ENCODE measurements at regions not wholly inside any gene's neighbourhood (a gene's known extent, or its start where the extent isn't known, plus 50 kb on each side); places are given as distances from the start of the nearest gene placed in this dataset.

DNA sequence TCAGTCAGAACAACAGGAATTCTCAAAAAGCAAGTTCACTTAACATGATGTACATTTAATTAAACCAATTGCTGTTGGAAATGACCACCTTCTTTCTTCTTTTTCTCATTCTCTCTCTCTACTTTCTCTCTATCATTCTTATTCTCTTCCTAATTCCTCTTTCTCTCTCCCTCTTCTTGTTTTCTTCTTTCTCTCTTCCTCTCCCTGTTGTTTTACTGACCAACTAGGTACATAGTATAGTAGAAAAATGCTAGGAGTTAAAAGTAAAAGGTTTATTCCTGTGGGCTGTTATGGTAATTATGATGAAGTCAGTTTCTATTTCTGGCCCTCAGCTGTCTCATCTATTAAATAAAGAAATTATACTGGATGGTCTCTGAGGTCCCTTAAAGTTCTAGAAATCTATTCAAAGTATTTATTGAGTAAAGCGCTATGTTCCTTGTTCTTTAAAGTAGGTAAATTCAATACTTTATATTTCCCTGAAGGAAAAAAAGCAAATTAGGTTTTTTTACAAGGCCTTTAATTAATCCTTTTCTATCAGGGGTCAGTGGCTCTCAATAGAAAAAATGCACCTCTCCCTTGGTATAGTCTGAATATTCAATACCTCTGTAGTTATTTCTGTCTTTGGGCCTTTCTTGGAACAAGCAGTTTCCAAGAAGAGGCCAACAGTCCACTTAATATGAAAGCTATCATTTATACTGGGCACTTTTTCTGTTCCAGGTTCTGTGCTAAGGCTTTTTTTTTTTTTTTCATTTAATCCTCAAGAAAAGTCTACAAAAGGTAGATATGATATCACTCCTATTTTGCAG lies 102.3 kb upstream of the SLC30A5 start:
- TF ChIP-seq ZNF839 (CRISPR knock-in tag; IDR thresholded peaks at IDR 0.05; ENCODE audit: borderline replicate concordance) = no peak
- no peak for TF ChIP-seq RAD21 (CRISPR knock-in tag; IDR thresholded peaks at IDR 0.05)
- no peak for TF ChIP-seq TCF7L2 (IDR thresholded peaks at IDR 0.05; ENCODE audit: low read depth, low read length)
- no peak for TF ChIP-seq ZKSCAN1 (IDR thresholded peaks at IDR 0.05; ENCODE audit: low read length)
- TF ChIP-seq ATF1 (CRISPR knock-in tag; IDR thresholded peaks at IDR 0.05) = no peak
- TF ChIP-seq CTCF (CRISPR knock-in tag; IDR thresholded peaks at IDR 0.05) = no peak
- TF ChIP-seq USF2 (IDR thresholded peaks at IDR 0.05; ENCODE audit: low read depth, low read length) = no peak
- no peak for TF ChIP-seq USF2 (CRISPR knock-in tag; IDR thresholded peaks at IDR 0.05; ENCODE audit: borderline replicate concordance)
- TF ChIP-seq ZNF704 (CRISPR knock-in tag; IDR thresholded peaks at IDR 0.05; ENCODE audit: borderline replicate concordance) = no peak

All from HepG2 (cell line).